DOHH2 (cell line): ENCODE measurements at regions not wholly inside any gene's neighbourhood (a gene's known extent, or its start where the extent isn't known, plus 50 kb on each side); places are given as distances from the start of the nearest gene placed in this dataset.

Source experiments
- EZH2phosphoT487 ChIP-seq: fragments of 200-600 bp; sonication (generic); IDR thresholded peaks from 2 replicates; pipeline ENCODE4 v1.6.1; 2017; ENCODE audit warnings: borderline replicate concordance, mild to moderate bottlenecking, antibody characterized with exemption, low read length, moderate library complexity, mixed read lengths
- TF ChIP-seq, protein P1 (sequence below): fragments of 200-600 bp; sonication (generic); IDR thresholded peaks from one replicate; pipeline ENCODE4 v1.5.1; 2014; ENCODE audit warnings: antibody characterized with exemption, mild to moderate bottlenecking, low read depth, low read length; ENCODE audit not compliant: poor library complexity, severe bottlenecking

DNA sequence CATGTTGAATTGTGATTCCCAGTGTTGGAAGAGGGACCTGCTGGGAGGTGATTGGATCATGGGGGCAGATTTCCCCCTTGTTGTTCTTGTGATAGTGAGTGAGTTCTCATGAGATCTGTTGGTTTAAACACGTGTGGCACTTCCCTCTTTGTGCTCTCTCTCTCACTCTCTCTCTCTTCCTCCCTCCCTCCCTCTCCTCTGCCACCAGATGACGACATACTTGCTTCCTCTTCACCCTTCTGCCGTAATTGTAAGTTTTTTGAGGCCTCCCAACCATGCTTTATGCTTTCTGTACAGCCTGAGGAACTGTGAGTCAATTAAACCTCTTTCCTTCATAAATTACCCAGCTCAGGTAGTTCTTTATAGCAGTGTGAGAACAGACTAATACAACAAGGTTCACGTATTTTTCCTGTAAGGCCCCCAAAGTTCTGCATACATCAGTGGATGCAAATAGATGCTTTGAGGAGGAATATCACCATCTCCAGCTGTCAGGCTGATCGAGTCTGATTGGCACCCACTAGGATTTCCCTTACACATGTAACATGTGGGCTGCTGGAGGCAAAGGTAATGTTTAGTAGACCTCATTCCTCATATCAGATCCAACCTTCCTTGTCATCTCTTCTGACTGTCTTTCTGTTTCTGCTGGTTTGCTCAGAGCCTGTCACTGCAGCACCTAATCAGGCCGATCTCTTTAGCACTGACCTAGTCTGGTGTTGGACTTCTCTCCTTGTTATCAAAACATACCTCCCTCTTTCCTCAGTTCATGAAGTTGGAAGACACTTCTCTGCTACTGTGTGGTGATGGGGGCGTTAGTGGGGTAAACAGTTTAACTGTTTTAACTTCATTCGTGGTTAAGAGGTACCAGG, 54.3 kb upstream of the BACH2 start:
- TF ChIP-seq EZH2phosphoT487, result no peak
- TF ChIP-seq, protein P1, sequence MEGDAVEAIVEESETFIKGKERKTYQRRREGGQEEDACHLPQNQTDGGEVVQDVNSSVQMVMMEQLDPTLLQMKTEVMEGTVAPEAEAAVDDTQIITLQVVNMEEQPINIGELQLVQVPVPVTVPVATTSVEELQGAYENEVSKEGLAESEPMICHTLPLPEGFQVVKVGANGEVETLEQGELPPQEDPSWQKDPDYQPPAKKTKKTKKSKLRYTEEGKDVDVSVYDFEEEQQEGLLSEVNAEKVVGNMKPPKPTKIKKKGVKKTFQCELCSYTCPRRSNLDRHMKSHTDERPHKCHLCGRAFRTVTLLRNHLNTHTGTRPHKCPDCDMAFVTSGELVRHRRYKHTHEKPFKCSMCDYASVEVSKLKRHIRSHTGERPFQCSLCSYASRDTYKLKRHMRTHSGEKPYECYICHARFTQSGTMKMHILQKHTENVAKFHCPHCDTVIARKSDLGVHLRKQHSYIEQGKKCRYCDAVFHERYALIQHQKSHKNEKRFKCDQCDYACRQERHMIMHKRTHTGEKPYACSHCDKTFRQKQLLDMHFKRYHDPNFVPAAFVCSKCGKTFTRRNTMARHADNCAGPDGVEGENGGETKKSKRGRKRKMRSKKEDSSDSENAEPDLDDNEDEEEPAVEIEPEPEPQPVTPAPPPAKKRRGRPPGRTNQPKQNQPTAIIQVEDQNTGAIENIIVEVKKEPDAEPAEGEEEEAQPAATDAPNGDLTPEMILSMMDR, result no peak
